ENCODE measurements at regions not wholly inside any gene's neighbourhood (a gene's known extent, or its start where the extent isn't known, plus 50 kb on each side); places are given as distances from the start of the nearest gene placed in this dataset.

- no peak overlapping the region for H3K9ac ChIP-seq (ENCODE audit: insufficient read length)
- no peaks in the 10 kb centered on the region for H3K36me3 ChIP-seq (ENCODE audit: insufficient read depth, low read length)
- no peak for TF ChIP-seq POLR2AphosphoS5 (IDR thresholded peaks at IDR 0.05; ENCODE audit: borderline replicate concordance, low read depth, low read length)
- no peak for TF ChIP-seq FOXP2 (optimal IDR thresholded peaks at IDR 0.05; ENCODE audit: control extremely low read depth, extremely low read length, insufficient read depth)
- H3K27ac ChIP-seq: no peak overlapping the region
- no peak overlapping the region for H3K4me3 ChIP-seq
- H3K9me3 ChIP-seq (ENCODE audit: low read depth, low read length): no peaks in the 10 kb centered on the region
- no peak for DNase-seq (ENCODE audit: low read depth, low spot score)
Measured at GRCh38 chr19:34104557-34104956, 67.7 kb upstream of the LSM14A start.

GRCh38 chr19:34109596-34109995, 62.7 kb upstream of the LSM14A start:
- no peaks in the 10 kb centered on the region for H3K9me3 ChIP-seq (ENCODE audit: low read depth, low read length)
- DNase-seq (ENCODE audit: low read depth, low spot score): no peak
- H3K27ac ChIP-seq: no peak overlapping the region
- TF ChIP-seq POLR2AphosphoS5 (IDR thresholded peaks at IDR 0.05; ENCODE audit: borderline replicate concordance, low read depth, low read length): no peak
- no peak for TF ChIP-seq EZH2 (IDR thresholded peaks at IDR 0.05)
- TF ChIP-seq FOXP2 (optimal IDR thresholded peaks at IDR 0.05; ENCODE audit: control extremely low read depth, extremely low read length, insufficient read depth): no peak
- no peak overlapping the region for H3K4me3 ChIP-seq
- H3K9ac ChIP-seq (ENCODE audit: insufficient read length): no peak overlapping the region
- H3K36me3 ChIP-seq (ENCODE audit: insufficient read depth, low read length): no peaks in the 10 kb centered on the region

GRCh38 chr19:34118879-34119748, 53.2 kb upstream of the LSM14A start:
- H3K36me3 ChIP-seq (ENCODE audit: insufficient read depth, low read length): no peaks in the 10 kb centered on the region
- no peak overlapping the region for H3K4me3 ChIP-seq
- no peak overlapping the region for H3K27ac ChIP-seq
- no peak for DNase-seq (ENCODE audit: low read depth, low spot score)
- H3K9ac ChIP-seq (ENCODE audit: insufficient read length): no peak overlapping the region
- TF ChIP-seq EZH2 (IDR thresholded peaks at IDR 0.05): no peak
- TF ChIP-seq POLR2AphosphoS5 (IDR thresholded peaks at IDR 0.05; ENCODE audit: borderline replicate concordance, low read depth, low read length): no peak
- no peak for TF ChIP-seq FOXP2 (optimal IDR thresholded peaks at IDR 0.05; ENCODE audit: control extremely low read depth, extremely low read length, insufficient read depth)
- H3K9me3 ChIP-seq (ENCODE audit: low read depth, low read length): no peaks in the 10 kb centered on the region

GRCh38 chr19:34120141-34120540, 52.2 kb upstream of the LSM14A start:
- Histone ChIP-seq H3K9me3 (ENCODE audit: low read depth, low read length) (no peaks in the 10 kb centered on the region), H3K27ac (no peak overlapping the region), H3K4me3 (no peak overlapping the region), H3K36me3 (ENCODE audit: insufficient read depth, low read length) (no peaks in the 10 kb centered on the region), H3K9ac (ENCODE audit: insufficient read length) (no peak overlapping the region)
- no peak for DNase-seq (ENCODE audit: low read depth, low spot score)
- no peak for TF ChIP-seq POLR2AphosphoS5 (IDR thresholded peaks at IDR 0.05; ENCODE audit: borderline replicate concordance, low read depth, low read length)
- TF ChIP-seq FOXP2 (optimal IDR thresholded peaks at IDR 0.05; ENCODE audit: control extremely low read depth, extremely low read length, insufficient read depth): no peak
- TF ChIP-seq EZH2 (IDR thresholded peaks at IDR 0.05): no peak

- Histone ChIP-seq H3K9ac (ENCODE audit: insufficient read length) (no peak overlapping the region), H3K4me3 (no peak overlapping the region), H3K9me3 (ENCODE audit: low read depth, low read length) (no peaks in the 10 kb centered on the region), H3K27ac (no peak overlapping the region), H3K36me3 (ENCODE audit: insufficient read depth, low read length) (no peaks in the 10 kb centered on the region)
- TF ChIP-seq POLR2AphosphoS5 (IDR thresholded peaks at IDR 0.05; ENCODE audit: borderline replicate concordance, low read depth, low read length) (no peak), FOXP2 (optimal IDR thresholded peaks at IDR 0.05; ENCODE audit: control extremely low read depth, extremely low read length, insufficient read depth) (no peak), EZH2 (IDR thresholded peaks at IDR 0.05) (no peak)
- DNase-seq (ENCODE audit: low read depth, low spot score): peak; percentile 18
Measured at GRCh38 chr19:34120846-34121639, 51.3 kb upstream of the LSM14A start.
